PFSK-1 (cell line): ENCODE measurements at regions not wholly inside any gene's neighbourhood (a gene's known extent, or its start where the extent isn't known, plus 50 kb on each side); places are given as distances from the start of the nearest gene placed in this dataset.

Source experiments
- FOXP2 ChIP-seq: optimal IDR thresholded peaks from 2 replicates; pipeline ENCODE3; 2011; ENCODE audit warnings: borderline replicate concordance, control low read depth, inconsistent platforms; ENCODE audit not compliant: insufficient read depth; ENCODE audit errors: extremely low read length, extremely low read depth
- POLR2AphosphoS5 ChIP-seq: IDR thresholded peaks from 2 replicates; pipeline ENCODE4 v1.6.1; 2012; ENCODE audit warnings: low read depth, mild to moderate bottlenecking, control low read depth, low read length, moderate library complexity
- SIN3A ChIP-seq: IDR thresholded peaks from 2 replicates; pipeline ENCODE4 v1.6.1; 2012; ENCODE audit warnings: mild to moderate bottlenecking, low read length, moderate library complexity, borderline replicate concordance; ENCODE audit not compliant: insufficient read depth
- TAF1 ChIP-seq: IDR thresholded peaks from 2 replicates; pipeline ENCODE4 v1.6.1; 2012; ENCODE audit warnings: low read length, control low read depth, borderline replicate concordance; ENCODE audit not compliant: insufficient read depth
- TF ChIP-seq, protein P1 (sequence below), 2 experiments: IDR thresholded peaks; 2 replicates each; pipeline versions ENCODE4 v1.6.1 to v1.8.0; 2011 to 2012; ENCODE audit warnings: low read depth in 2 of 2, low read length in 2 of 2, control low read depth in 1 of 2, inconsistent platforms in 1 of 2, mild to moderate bottlenecking in 1 of 2, moderate library complexity in 1 of 2; ENCODE audit not compliant: insufficient read depth in 1 of 2

DNA sequence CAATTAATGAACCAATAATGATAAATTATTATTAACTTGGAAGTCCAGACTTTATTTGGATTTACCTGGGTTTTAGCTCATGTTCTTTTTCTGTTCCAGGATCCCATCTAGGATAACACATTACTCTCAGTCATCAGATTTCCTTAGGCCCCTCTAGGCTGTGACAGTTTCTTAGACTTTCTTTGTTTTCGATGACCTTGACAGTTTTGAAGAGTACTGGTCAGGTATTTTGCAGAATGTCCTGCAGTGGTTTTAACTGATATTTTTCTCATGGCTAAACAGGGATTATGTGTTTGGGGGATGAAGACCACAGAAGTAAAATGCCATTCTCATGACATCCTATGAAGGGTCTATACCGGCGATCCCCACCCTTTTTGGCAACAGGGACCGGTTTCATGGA is 144.0 kb downstream of the NAV1 start:
- TF ChIP-seq POLR2AphosphoS5, result no peak
- no peak for TF ChIP-seq FOXP2
- TF ChIP-seq, protein P1, sequence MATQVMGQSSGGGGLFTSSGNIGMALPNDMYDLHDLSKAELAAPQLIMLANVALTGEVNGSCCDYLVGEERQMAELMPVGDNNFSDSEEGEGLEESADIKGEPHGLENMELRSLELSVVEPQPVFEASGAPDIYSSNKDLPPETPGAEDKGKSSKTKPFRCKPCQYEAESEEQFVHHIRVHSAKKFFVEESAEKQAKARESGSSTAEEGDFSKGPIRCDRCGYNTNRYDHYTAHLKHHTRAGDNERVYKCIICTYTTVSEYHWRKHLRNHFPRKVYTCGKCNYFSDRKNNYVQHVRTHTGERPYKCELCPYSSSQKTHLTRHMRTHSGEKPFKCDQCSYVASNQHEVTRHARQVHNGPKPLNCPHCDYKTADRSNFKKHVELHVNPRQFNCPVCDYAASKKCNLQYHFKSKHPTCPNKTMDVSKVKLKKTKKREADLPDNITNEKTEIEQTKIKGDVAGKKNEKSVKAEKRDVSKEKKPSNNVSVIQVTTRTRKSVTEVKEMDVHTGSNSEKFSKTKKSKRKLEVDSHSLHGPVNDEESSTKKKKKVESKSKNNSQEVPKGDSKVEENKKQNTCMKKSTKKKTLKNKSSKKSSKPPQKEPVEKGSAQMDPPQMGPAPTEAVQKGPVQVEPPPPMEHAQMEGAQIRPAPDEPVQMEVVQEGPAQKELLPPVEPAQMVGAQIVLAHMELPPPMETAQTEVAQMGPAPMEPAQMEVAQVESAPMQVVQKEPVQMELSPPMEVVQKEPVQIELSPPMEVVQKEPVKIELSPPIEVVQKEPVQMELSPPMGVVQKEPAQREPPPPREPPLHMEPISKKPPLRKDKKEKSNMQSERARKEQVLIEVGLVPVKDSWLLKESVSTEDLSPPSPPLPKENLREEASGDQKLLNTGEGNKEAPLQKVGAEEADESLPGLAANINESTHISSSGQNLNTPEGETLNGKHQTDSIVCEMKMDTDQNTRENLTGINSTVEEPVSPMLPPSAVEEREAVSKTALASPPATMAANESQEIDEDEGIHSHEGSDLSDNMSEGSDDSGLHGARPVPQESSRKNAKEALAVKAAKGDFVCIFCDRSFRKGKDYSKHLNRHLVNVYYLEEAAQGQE (IDR thresholded peaks at IDR 0.05; ENCODE audit: insufficient read depth in 1 of 2, low read depth in 2 of 2, low read length in 2 of 2), result no peak
- no peak for TF ChIP-seq SIN3A
- no peak for TF ChIP-seq TAF1

GRCh38 chr1:201683397-201683796 is 144.5 kb downstream of the NAV1 start:
- TF ChIP-seq TAF1, result no peak
- TF ChIP-seq POLR2AphosphoS5, result no peak
- TF ChIP-seq, protein P1 (IDR thresholded peaks at IDR 0.05; ENCODE audit: insufficient read depth in 1 of 2, low read depth in 2 of 2, low read length in 2 of 2), result no peak
- no peak for TF ChIP-seq SIN3A
- no peak for TF ChIP-seq FOXP2

DNA sequence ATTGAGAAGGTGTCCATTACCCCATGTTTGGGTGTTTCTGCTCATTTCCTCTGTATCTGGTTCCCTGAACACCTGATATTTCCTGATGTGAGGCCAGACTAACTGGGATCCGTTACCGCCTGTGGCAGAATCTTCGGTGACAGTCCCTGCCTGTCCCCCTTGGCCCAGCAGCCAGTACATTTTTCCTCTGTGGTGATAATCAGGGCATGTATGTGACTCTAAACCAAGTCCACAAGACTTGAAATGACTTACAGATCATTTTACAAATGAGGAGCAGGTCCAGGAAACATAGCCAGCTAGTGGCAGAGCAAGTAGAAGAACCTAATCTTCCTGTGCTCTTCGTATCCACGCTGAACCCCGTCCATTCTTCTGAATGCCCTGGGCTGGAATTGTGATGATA is 143.5 kb upstream of the IPO9 start:
- TF ChIP-seq, protein P1 (IDR thresholded peaks at IDR 0.05; ENCODE audit: insufficient read depth in 1 of 2, low read depth in 2 of 2, low read length in 2 of 2), result no peak
- TF ChIP-seq FOXP2 (no peak), TAF1 (no peak), POLR2AphosphoS5 (no peak), SIN3A (no peak)

- TF ChIP-seq, protein P1 (IDR thresholded peaks at IDR 0.05; ENCODE audit: insufficient read depth in 1 of 2, low read depth in 2 of 2, low read length in 2 of 2), result no peak
- TF ChIP-seq SIN3A (no peak), POLR2AphosphoS5 (no peak), FOXP2 (no peak), TAF1 (no peak)
Measured at GRCh38 chr1:201686714-201687455, 142.1 kb upstream of the IPO9 start.

DNA sequence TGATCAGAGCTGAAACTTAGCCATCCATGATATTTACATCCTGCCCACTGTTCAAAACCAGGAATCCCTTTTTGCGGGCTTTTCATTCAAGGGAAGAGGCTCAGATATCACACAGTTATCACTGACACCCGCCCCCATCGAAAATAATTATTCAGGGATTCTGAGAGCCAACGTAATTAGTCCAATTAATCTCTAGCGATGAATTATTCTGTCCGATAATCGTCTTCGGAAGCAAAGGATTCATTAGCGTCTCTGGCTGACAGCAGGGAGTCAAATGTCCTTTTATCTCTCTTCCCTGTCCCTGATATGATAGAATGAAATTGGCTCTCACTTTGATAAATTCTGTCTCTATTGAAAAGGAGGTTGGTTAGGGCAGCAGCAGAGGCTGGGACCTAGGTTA is 140.4 kb upstream of the IPO9 start:
- TF ChIP-seq TAF1 (no peak), POLR2AphosphoS5 (no peak), SIN3A (no peak), FOXP2 (no peak)
- TF ChIP-seq, protein P1 (IDR thresholded peaks at IDR 0.05; ENCODE audit: insufficient read depth in 1 of 2, low read depth in 2 of 2, low read length in 2 of 2), result no peak
